SK-N-SH (cell line): ENCODE measurements at regions not wholly inside any gene's neighbourhood (a gene's known extent, or its start where the extent isn't known, plus 50 kb on each side); places are given as distances from the start of the nearest gene placed in this dataset.

ENCODE experiments used
- CTCF ChIA-PET: fragments of 300-600, 350-600 bp; formaldehyde crosslinking; extraction: SDS; loops from one replicate; lab custom pipeline; 2021; lab: Yijun Ruan, JAX
- POLR2A ChIA-PET: fragments of 350-600 bp; sonication (Branson Sonifier 250); formaldehyde crosslinking; extraction: SDS; loops from one replicate; lab custom pipeline; 2020; ENCODE audit warnings: antibody characterized with exemption, inconsistent platforms; lab: Yijun Ruan, JAX
- DNase-seq: peaks from one replicate; pipeline ENCODE4 v3.0.0; 2012
- H2AFZ ChIP-seq: fragments of 200-600 bp; sonication (generic); 2 replicates; pipeline ENCODE4 v1.8.1; 2016; ENCODE audit warnings: antibody characterized with exemption, mild to moderate bottlenecking, low read depth
- H3F3A ChIP-seq: fragments of 200-600 bp; sonication (generic); replicated peaks from 2 replicates; pipeline ENCODE3; 2016; ENCODE audit warnings: antibody characterized with exemption, mild to moderate bottlenecking; ENCODE audit not compliant: insufficient read depth
- H3K27ac ChIP-seq, 2 experiments: fragments of 200-500 bp in 1 of 2; fragments of 200-600 bp in 1 of 2; sonication (Bioruptor generic) in 1 of 2; sonication (generic), shearing (Covaris generic) in 1 of 2; 2 replicates each; pipeline versions ENCODE4 v1.5.1 to v1.6.1; 2014 to 2016; ENCODE audit warnings: low read depth in 2 of 2, inconsistent platforms in 1 of 2, low read length in 1 of 2, mild to moderate bottlenecking in 1 of 2, mixed read lengths in 1 of 2
- H3K27me3 ChIP-seq: fragments of 200-600 bp; sonication (generic), shearing (Covaris generic); 2 replicates; pipeline ENCODE4 v1.6.1; 2016; ENCODE audit warnings: mixed run types; ENCODE audit not compliant: insufficient read depth
- H3K36me3 ChIP-seq, 2 experiments: fragments of 200-500 bp in 1 of 2; fragments of 200-600 bp in 1 of 2; sonication (Bioruptor generic) in 1 of 2; sonication (generic) in 1 of 2; replicated peaks in 1 of 2; 2 replicates each; pipeline versions ENCODE3 to v1.5.1; 2014 to 2016; ENCODE audit warnings: low read length in 1 of 2, mild to moderate bottlenecking in 1 of 2; ENCODE audit not compliant: insufficient read depth in 2 of 2, control insufficient read depth in 1 of 2
- H3K4me1 ChIP-seq, 2 experiments: fragments of 200-500 bp in 1 of 2; fragments of 200-600 bp in 1 of 2; sonication (Bioruptor generic) in 1 of 2; sonication (generic), shearing (Covaris generic) in 1 of 2; 2 replicates each; pipeline versions ENCODE4 v1.5.1 to v1.6.1; 2014 to 2016; ENCODE audit warnings: low read depth in 1 of 2, low read length in 1 of 2, mixed run types in 1 of 2; ENCODE audit not compliant: insufficient read depth in 2 of 2, control insufficient read depth in 1 of 2
- H3K4me2 ChIP-seq: fragments of 200-600 bp; sonication (generic), shearing (Covaris generic); 2 replicates; pipeline ENCODE4 v1.6.1; 2017; ENCODE audit warnings: mixed run types
- H3K4me3 ChIP-seq, 2 experiments: fragments of 200-500 bp in 1 of 2; fragments of 200-600 bp in 1 of 2; sonication (Bioruptor generic) in 1 of 2; sonication (generic), shearing (Covaris generic) in 1 of 2; 2 replicates each; pipeline versions ENCODE4 v1.5.1 to v1.8.1; 2014 to 2016; ENCODE audit warnings: low read depth in 2 of 2, inconsistent platforms in 1 of 2, low read length in 1 of 2, mild to moderate bottlenecking in 1 of 2, mixed read lengths in 1 of 2, moderate library complexity in 1 of 2
- H3K79me2 ChIP-seq: fragments of 200-600 bp; sonication (generic); 2 replicates; pipeline ENCODE4 v1.8.1; 2017; ENCODE audit warnings: mild to moderate bottlenecking; ENCODE audit not compliant: insufficient read depth
- H3K9ac ChIP-seq: fragments of 200-600 bp; sonication (generic); 2 replicates; pipeline ENCODE4 v1.6.1; 2017; ENCODE audit warnings: mixed run types
- H3K9me2 ChIP-seq: fragments of 200-600 bp; sonication (generic); 2 replicates; pipeline ENCODE4 v1.6.1; 2017; ENCODE audit warnings: mixed run types
- H3K9me3 ChIP-seq: fragments of 200-600 bp; sonication (generic); 2 replicates; pipeline ENCODE4 v1.6.1; 2017; ENCODE audit warnings: mixed run types, mild to moderate bottlenecking, moderate library complexity
- H4K20me1 ChIP-seq: fragments of 200-600 bp; sonication (generic); 2 replicates; pipeline ENCODE4 v1.6.1; 2017; ENCODE audit warnings: mild to moderate bottlenecking, mixed run types; ENCODE audit not compliant: insufficient read depth
- EP300 ChIP-seq, 2 experiments: IDR thresholded peaks; 2 replicates each; pipeline versions ENCODE4 v1.4.0 to v1.6.1; 2012; ENCODE audit warnings: borderline replicate concordance in 1 of 2, low read depth in 1 of 2, low read length in 1 of 2
- EZH2phosphoT487 ChIP-seq: fragments of 200-600 bp; sonication (generic); IDR thresholded peaks from 2 replicates; pipeline ENCODE4 v1.6.1; 2017; ENCODE audit warnings: low read depth, mixed run types, mild to moderate bottlenecking, antibody characterized with exemption, moderate library complexity, borderline replicate concordance
- FOSL2 ChIP-seq: IDR thresholded peaks from 2 replicates; pipeline ENCODE4 v1.4.0; 2012; ENCODE audit warnings: low read depth, mild to moderate bottlenecking, moderate library complexity, borderline replicate concordance
- FOXM1 ChIP-seq: IDR thresholded peaks from 2 replicates; pipeline ENCODE4 v1.4.0; 2012; ENCODE audit warnings: low read depth, mild to moderate bottlenecking
- JUND ChIP-seq: IDR thresholded peaks from 2 replicates; pipeline ENCODE4 v1.4.0; 2012
- MXI1 ChIP-seq: IDR thresholded peaks from 2 replicates; pipeline ENCODE4 v1.6.1; 2012; ENCODE audit warnings: mild to moderate bottlenecking, low read depth, low read length, improper control_type of control experiment
- NFIC ChIP-seq: IDR thresholded peaks from 2 replicates; pipeline ENCODE4 v1.4.0; 2012; ENCODE audit warnings: borderline replicate concordance
- NRF1 ChIP-seq: IDR thresholded peaks from 2 replicates; pipeline ENCODE4 v1.6.1; 2012; ENCODE audit warnings: low read depth, mild to moderate bottlenecking, low read length
- POLR2AphosphoS5 ChIP-seq: IDR thresholded peaks from 2 replicates; pipeline ENCODE4 v1.6.1; 2012; ENCODE audit warnings: low read depth, low read length
- RAD21 ChIP-seq: IDR thresholded peaks from 2 replicates; pipeline ENCODE4 v1.6.1; 2012; ENCODE audit warnings: mild to moderate bottlenecking, low read length
- RFX5 ChIP-seq: IDR thresholded peaks from 2 replicates; pipeline ENCODE4 v1.6.1; 2012; ENCODE audit warnings: mild to moderate bottlenecking, improper control_type of control experiment, low read length
- SIN3A ChIP-seq: IDR thresholded peaks from 2 replicates; pipeline ENCODE4 v1.6.1; 2012; ENCODE audit warnings: low read depth, mild to moderate bottlenecking, low read length, moderate library complexity, borderline replicate concordance
- TAF1 ChIP-seq: IDR thresholded peaks from 2 replicates; pipeline ENCODE4 v1.6.1; 2012; ENCODE audit warnings: low read depth, mild to moderate bottlenecking, low read length, moderate library complexity, borderline replicate concordance
- TEAD4 ChIP-seq: IDR thresholded peaks from 2 replicates; pipeline ENCODE4 v1.4.0; 2012; ENCODE audit warnings: mild to moderate bottlenecking, borderline replicate concordance; ENCODE audit not compliant: insufficient read depth
- USF1 ChIP-seq: IDR thresholded peaks from 2 replicates; pipeline ENCODE4 v1.4.0; 2012; ENCODE audit warnings: low read depth, borderline replicate concordance
- USF2 ChIP-seq: fragments of 150-350 bp; IDR thresholded peaks from 2 replicates; pipeline ENCODE4 v1.6.1; 2017; ENCODE audit warnings: antibody characterized with exemption, low read length, low read depth, borderline replicate concordance
- WGBS: methylation state at CpG from one replicate; pipeline ENCODE4 v1.1.6; 2017; ENCODE audit warnings: low lambda C conversion rate; 5-methylcytosine and 5-hydroxymethylcytosine counted together
- TF ChIP-seq, protein P1 (sequence below): fragments of 200-600 bp; sonication (generic); IDR thresholded peaks from 2 replicates; pipeline ENCODE4 v1.6.1; 2017; ENCODE audit warnings: antibody characterized with exemption, mild to moderate bottlenecking, moderate library complexity
- TF ChIP-seq, protein P2 (sequence below): IDR thresholded peaks from 2 replicates; pipeline ENCODE4 v1.4.0; 2012; ENCODE audit warnings: low read depth
- TF ChIP-seq, protein P3 (sequence below): IDR thresholded peaks from 2 replicates; pipeline ENCODE4 v1.6.1; 2012; ENCODE audit warnings: mild to moderate bottlenecking, low read depth, low read length, moderate library complexity
- TF ChIP-seq, protein P4 (sequence below): IDR thresholded peaks from 2 replicates; pipeline ENCODE4 v1.4.0; 2012; ENCODE audit warnings: low read depth, borderline replicate concordance

- TF ChIP-seq USF2 = no peak
- no peak for TF ChIP-seq SIN3A
- TF ChIP-seq TEAD4 = no peak
- TF ChIP-seq NFIC = no peak
- TF ChIP-seq RFX5 = no peak
- no peak for TF ChIP-seq FOSL2
- TF ChIP-seq FOXM1 = no peak
- TF ChIP-seq EZH2phosphoT487 = no peak
- no peak for TF ChIP-seq RAD21
- TF ChIP-seq USF1 = no peak
- no peak for TF ChIP-seq EP300 (IDR thresholded peaks at IDR 0.05; ENCODE audit: borderline replicate concordance in 1 of 2, low read depth in 1 of 2, low read length in 1 of 2)
- TF ChIP-seq TAF1 = no peak
- no peak for TF ChIP-seq JUND
- no peak for TF ChIP-seq POLR2AphosphoS5
- no peak for TF ChIP-seq MXI1
- TF ChIP-seq, protein P1, sequence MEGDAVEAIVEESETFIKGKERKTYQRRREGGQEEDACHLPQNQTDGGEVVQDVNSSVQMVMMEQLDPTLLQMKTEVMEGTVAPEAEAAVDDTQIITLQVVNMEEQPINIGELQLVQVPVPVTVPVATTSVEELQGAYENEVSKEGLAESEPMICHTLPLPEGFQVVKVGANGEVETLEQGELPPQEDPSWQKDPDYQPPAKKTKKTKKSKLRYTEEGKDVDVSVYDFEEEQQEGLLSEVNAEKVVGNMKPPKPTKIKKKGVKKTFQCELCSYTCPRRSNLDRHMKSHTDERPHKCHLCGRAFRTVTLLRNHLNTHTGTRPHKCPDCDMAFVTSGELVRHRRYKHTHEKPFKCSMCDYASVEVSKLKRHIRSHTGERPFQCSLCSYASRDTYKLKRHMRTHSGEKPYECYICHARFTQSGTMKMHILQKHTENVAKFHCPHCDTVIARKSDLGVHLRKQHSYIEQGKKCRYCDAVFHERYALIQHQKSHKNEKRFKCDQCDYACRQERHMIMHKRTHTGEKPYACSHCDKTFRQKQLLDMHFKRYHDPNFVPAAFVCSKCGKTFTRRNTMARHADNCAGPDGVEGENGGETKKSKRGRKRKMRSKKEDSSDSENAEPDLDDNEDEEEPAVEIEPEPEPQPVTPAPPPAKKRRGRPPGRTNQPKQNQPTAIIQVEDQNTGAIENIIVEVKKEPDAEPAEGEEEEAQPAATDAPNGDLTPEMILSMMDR = no peak
- ChIA-PET CTCF (no interaction called here), POLR2A (no interaction called here)
- no peak overlapping the region for H3K9ac ChIP-seq
- no peaks in the 10 kb centered on the region for H3F3A ChIP-seq
- 52% methylated on average over 2 of the region's 2 CpGs for WGBS
- H3K27ac ChIP-seq = no peak overlapping the region
- no peaks in the 10 kb centered on the region for H3K27me3 ChIP-seq
- H2AFZ ChIP-seq = no peak overlapping the region
- H3K4me1 ChIP-seq = no peaks in the 10 kb centered on the region
- no peak overlapping the region for H3K4me2 ChIP-seq
- no peak for DNase-seq
- no peaks in the 10 kb centered on the region for H3K79me2 ChIP-seq
- no peaks in the 10 kb centered on the region for H3K36me3 ChIP-seq
- H3K9me3 ChIP-seq = no peaks in the 10 kb centered on the region
- H3K9me2 ChIP-seq = no peaks in the 10 kb centered on the region
- no peak overlapping the region for H3K4me3 ChIP-seq
- no peaks in the 10 kb centered on the region for H4K20me1 ChIP-seq
These were observed 175.3 kb upstream of the STT3B start for GRCh38 chr3:31357451-31357850.

DNA sequence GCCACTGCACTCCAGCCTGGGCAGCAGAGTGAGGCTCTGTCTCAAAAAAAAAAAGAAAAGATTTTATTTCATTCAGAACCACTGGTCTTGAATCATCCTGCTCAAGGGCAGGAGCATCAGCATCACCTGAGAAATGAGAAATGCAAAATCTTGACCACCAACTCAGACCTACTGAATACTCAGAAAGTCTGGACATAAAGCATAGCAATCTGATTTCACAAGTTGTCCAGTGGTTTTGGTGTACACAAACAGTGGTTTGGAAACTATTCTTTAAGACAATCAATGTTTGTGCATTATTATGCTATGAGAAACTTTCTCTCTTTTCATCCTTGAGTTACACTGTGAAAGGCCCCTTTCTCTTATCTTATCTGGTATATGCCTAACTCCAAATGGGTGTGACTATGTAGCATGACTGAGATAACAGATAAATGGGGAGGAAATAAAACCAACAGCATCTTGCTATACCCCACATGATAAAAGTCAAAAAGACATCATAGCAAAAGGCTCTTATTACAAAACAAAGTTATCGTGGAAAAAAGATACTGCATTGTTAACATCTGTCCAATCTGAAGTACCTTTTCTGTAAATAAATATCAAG lies 174.2 kb upstream of the STT3B start:
- WGBS = 82% methylated on average over 1 of the region's 1 CpG
- Histone ChIP-seq H3K9me3 (no peaks in the 10 kb centered on the region), H4K20me1 (no peaks in the 10 kb centered on the region), H3F3A (no peaks in the 10 kb centered on the region), H3K9me2 (no peaks in the 10 kb centered on the region), H3K36me3 (no peaks in the 10 kb centered on the region), H2AFZ (no peak overlapping the region), H3K4me1 (no peaks in the 10 kb centered on the region), H3K9ac (no peak overlapping the region), H3K27ac (no peak overlapping the region), H3K4me3 (no peak overlapping the region), H3K4me2 (no peak overlapping the region), H3K79me2 (no peaks in the 10 kb centered on the region), H3K27me3 (no peaks in the 10 kb centered on the region)
- DNase-seq = no peak
- CTCF ChIA-PET = no interaction called here
- POLR2A ChIA-PET = no interaction called here
- TF ChIP-seq, protein P2, sequence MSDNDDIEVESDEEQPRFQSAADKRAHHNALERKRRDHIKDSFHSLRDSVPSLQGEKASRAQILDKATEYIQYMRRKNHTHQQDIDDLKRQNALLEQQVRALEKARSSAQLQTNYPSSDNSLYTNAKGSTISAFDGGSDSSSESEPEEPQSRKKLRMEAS = no peak
- TF ChIP-seq MXI1 (no peak), NRF1 (no peak), FOXM1 (no peak)
- TF ChIP-seq, protein P3, sequence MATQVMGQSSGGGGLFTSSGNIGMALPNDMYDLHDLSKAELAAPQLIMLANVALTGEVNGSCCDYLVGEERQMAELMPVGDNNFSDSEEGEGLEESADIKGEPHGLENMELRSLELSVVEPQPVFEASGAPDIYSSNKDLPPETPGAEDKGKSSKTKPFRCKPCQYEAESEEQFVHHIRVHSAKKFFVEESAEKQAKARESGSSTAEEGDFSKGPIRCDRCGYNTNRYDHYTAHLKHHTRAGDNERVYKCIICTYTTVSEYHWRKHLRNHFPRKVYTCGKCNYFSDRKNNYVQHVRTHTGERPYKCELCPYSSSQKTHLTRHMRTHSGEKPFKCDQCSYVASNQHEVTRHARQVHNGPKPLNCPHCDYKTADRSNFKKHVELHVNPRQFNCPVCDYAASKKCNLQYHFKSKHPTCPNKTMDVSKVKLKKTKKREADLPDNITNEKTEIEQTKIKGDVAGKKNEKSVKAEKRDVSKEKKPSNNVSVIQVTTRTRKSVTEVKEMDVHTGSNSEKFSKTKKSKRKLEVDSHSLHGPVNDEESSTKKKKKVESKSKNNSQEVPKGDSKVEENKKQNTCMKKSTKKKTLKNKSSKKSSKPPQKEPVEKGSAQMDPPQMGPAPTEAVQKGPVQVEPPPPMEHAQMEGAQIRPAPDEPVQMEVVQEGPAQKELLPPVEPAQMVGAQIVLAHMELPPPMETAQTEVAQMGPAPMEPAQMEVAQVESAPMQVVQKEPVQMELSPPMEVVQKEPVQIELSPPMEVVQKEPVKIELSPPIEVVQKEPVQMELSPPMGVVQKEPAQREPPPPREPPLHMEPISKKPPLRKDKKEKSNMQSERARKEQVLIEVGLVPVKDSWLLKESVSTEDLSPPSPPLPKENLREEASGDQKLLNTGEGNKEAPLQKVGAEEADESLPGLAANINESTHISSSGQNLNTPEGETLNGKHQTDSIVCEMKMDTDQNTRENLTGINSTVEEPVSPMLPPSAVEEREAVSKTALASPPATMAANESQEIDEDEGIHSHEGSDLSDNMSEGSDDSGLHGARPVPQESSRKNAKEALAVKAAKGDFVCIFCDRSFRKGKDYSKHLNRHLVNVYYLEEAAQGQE = no peak
- TF ChIP-seq, protein P4, sequence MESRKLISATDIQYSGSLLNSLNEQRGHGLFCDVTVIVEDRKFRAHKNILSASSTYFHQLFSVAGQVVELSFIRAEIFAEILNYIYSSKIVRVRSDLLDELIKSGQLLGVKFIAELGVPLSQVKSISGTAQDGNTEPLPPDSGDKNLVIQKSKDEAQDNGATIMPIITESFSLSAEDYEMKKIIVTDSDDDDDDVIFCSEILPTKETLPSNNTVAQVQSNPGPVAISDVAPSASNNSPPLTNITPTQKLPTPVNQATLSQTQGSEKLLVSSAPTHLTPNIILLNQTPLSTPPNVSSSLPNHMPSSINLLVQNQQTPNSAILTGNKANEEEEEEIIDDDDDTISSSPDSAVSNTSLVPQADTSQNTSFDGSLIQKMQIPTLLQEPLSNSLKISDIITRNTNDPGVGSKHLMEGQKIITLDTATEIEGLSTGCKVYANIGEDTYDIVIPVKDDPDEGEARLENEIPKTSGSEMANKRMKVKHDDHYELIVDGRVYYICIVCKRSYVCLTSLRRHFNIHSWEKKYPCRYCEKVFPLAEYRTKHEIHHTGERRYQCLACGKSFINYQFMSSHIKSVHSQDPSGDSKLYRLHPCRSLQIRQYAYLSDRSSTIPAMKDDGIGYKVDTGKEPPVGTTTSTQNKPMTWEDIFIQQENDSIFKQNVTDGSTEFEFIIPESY = no peak
